ENCODE measurements at regions not wholly inside any gene's neighbourhood (a gene's known extent, or its start where the extent isn't known, plus 50 kb on each side); places are given as distances from the start of the nearest gene placed in this dataset.
"Not testable (repeated sequence)": the region's sequence is repeated elsewhere in the genome, so short reads cannot be mapped to it uniquely, and the experiment has no call there.

GRCh38 chrX:5702890-5703289, 525.8 kb downstream of the NLGN4X start:
- no peak for DNase-seq (ENCODE audit: low read depth in 2 of 2)

DNA sequence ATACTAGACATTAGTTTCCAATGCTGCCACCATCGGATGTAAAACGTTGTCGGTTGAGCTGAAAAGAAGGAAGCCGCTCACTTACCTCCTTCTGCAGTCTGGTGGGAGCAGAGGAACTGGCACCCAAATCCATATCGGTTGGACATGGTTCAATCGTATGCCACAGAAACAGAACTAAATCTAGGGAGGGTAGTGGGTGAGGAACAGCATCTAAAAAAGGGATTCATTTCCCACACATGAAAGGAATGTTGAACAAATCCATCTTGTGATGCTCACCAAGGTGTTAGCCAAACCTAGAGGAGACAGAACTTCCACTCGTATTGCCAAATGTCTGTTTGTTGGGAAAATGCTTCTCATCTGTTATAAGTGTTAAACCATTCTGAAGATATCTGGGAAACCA, 532.7 kb downstream of the NLGN4X start:
- no peak for DNase-seq (ENCODE audit: low read depth in 2 of 2)

DNA sequence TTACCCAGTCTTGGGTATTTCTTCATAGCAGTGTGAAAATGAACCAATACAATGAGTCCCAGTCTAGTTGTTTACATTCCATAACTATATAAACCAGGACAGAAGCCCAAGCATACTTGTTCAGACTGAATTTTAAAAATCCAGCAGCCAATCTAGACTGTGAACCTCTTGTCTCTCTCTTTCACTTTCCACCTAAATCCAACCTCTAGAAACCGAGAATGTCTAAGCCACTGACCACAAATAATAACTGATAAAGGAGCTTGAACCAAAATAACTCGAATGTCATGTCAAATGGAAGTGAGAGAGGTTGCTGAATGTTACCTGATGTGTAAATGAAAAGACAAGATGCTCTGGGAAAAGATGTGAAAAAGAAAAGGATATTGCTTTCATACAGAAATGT, 544.7 kb downstream of the NLGN4X start:
- no peak for DNase-seq (ENCODE audit: low read depth in 2 of 2)

GRCh38 chrX:5681159-5681558, 547.5 kb downstream of the NLGN4X start:
- no peak for DNase-seq (ENCODE audit: low read depth in 2 of 2)

- no peak for DNase-seq (ENCODE audit: low read depth in 2 of 2)
Measured at GRCh38 chrX:5674036-5674435, 554.6 kb downstream of the NLGN4X start.

DNA sequence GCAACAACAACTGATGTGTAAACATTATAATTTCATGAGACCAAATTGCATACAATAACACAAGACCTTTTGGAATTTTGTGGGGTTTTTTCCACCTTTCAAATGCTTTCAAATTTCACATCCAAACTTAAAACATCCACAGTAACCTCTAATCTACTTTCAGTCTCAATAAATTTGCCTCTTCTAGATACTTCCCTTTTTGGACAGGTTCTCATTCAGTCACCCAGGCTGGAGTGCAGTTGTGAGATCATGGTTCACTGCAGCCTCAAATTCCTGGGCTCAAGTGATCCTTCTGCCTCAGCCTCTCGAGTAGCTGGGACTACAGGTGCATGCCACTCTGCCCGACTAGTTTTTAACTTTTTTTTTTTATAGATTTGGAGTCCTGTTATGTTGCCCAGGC, 556.6 kb downstream of the NLGN4X start:
- no peak for DNase-seq (ENCODE audit: low read depth in 2 of 2)

DNA sequence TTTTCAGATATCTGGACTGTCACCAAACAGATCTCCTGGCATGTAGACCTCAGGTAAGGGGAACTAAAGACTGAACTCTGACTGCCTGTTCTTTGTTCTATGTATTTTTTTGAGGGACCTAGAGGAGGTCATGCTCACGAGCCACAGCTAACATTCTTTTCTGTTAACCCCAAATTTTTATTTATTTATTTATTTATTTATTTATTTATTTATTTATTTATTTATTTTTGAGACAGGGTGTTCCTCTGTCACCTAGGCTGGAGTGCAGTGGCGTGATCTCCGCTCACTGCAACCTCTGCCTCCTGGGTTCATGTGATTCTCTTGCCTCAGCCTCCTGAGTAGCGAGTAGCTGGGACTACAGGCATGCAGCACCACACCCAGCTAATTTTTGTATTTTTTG, 562.0 kb downstream of the NLGN4X start:
- not testable (repeated sequence) for DNase-seq (ENCODE audit: low read depth in 2 of 2)

DNA sequence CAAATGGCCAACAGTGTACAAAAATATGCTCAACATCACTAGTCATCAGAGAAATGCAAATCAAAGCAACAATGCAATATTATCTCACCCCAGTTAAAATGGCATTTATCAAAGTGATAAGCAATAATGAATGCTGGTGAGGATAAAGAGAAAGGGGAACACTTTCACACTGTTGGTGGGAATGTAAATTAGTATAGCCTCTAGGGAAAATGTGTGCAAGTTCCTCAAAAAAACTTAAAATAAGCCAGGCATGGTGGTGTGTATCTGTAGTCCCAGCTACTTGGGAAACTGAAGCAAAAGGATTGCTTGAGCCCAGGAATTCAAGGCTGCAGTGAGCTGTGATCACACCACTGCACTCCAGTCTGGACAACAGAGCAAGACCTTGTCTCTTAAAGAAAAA, 572.1 kb downstream of the NLGN4X start:
- DNase-seq (ENCODE audit: low read depth in 2 of 2), result no peak

DNA sequence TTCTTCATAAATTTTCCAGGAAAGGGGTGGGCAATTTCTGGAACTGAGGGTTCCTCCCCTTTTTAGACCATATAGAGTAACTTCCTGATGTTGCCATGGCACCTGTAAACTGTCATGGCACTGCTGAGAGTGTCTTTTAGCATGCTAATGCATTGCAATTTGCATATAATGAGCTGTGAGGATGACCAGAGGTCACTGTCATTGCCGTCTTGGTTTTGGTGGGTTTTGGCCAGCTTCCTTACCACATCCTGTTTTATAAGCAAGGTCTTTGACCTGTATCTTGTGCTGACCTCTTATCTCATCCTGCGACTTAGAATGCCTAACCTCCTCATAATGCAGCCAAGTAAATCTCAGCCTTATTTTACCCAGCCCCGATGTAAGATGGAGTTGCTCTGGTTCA, 577.8 kb downstream of the NLGN4X start:
- DNase-seq (ENCODE audit: low read depth in 2 of 2), result no peak

GRCh38 chrX:5648941-5649568, 579.6 kb downstream of the NLGN4X start:
- DNase-seq (ENCODE audit: low read depth in 2 of 2), result no peak

- DNase-seq (ENCODE audit: low read depth in 2 of 2), result no peak
Measured at GRCh38 chrX:5646818-5647217, 581.8 kb downstream of the NLGN4X start.

DNA sequence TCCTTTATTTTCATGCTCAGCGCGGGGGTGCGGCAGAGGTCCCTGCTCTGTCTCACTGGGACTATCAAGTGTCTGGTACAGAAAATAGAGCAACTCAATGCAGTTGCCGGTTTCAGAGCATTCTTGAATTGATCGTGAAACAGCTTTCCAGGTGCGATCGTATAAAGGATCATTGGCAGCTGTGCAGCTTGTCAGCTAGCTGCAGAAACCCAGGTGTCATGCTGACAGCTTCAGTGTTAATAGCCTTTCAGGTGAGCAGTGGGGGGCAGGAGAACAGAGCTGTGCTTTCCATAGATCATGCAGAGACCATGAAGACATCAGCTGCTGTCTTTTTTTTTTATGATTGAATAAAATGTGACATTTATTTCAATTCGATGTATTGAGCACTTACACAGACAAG, 583.9 kb downstream of the NLGN4X start:
- no peak for DNase-seq (ENCODE audit: low read depth in 2 of 2)

GRCh38 chrX:5640071-5640470, 588.6 kb downstream of the NLGN4X start:
- DNase-seq (ENCODE audit: low read depth in 2 of 2), result no peak

DNA sequence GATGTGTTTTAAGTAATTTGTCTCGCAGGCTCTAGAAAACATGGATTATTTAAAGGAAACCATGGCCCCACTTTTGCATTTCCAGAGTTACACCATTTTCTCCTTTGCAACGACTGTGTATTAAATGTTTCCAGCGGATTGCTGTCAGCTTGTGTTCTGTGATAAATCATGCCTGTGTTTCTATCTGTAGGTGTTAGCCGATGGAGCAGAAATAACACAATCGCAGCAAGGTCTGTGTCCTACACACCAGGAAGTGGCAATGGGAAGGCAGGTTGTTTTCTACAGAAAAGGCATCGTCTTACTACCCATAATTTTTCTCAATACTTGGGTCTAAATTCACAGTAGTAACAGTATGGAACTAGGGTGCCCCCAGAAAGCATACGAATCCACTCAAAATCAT, 590.1 kb downstream of the NLGN4X start:
- DNase-seq (ENCODE audit: low read depth in 2 of 2), result no peak

GRCh38 chrX:5632887-5633286, 595.8 kb downstream of the NLGN4X start:
- DNase-seq (ENCODE audit: low read depth in 2 of 2), result no peak

DNA sequence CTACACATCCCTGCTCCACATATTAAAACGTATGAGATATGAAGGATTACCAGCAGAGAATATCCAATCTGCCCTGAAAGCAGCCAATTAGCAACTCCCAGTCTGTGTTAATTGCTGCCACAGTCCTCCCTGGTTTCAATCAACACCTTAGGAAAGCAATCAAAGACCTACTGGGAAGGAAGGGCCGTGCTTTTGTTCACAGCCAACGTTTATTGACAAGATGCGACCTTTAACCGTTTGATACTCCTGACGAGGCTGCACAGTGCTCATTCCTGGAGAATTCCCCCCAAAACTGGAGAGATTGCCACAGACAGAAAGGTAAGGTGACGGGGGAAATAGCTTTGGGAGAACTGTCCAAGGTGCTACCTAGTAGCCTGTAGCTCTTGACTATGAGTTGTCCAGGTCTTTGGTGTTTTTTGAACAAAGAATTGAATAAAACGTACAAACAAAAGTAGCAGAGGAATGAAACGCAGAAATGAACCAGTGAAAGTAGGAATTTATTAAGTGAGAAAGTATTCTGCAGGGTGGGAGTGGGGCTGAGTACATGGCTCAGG, 596.5 kb downstream of the NLGN4X start:
- no peak for DNase-seq (ENCODE audit: low read depth in 2 of 2)

GRCh38 chrX:5617666-5618065, 611.0 kb downstream of the NLGN4X start:
- DNase-seq (ENCODE audit: low read depth in 2 of 2), result no peak

- no peak for DNase-seq (ENCODE audit: low read depth in 2 of 2)
Measured at GRCh38 chrX:5595570-5595969, 633.1 kb downstream of the NLGN4X start.

- no peak for DNase-seq (ENCODE audit: low read depth in 2 of 2)
Measured at GRCh38 chrX:5586726-5587125, 641.9 kb downstream of the NLGN4X start.

GRCh38 chrX:5575407-5575806, 653.3 kb downstream of the NLGN4X start:
- no peak for DNase-seq (ENCODE audit: low read depth in 2 of 2)

GRCh38 chrX:5568934-5569333, 659.7 kb downstream of the NLGN4X start:
- DNase-seq (ENCODE audit: low read depth in 2 of 2), result no peak

DNA sequence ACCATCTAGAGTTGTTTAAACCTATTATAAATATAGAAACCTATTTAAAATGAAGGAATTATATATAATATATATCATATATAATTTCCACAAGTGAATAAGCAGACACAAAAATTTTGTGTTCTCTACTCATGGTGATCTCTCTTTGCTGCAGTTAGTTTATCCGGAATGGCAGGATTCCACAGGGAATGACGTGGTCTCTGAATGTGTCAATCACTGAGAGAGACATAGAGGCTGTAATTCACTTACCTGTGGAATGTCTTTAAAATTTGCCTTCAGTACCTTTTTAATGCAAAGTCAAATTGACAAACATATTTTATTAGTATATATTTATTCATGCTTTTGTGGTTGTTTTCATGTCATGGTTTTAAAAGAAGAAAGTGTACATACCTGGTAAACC, 669.3 kb downstream of the NLGN4X start:
- no peak for DNase-seq (ENCODE audit: low read depth in 2 of 2)

GRCh38 chrX:5549512-5549911, 679.2 kb downstream of the NLGN4X start:
- no peak for DNase-seq (ENCODE audit: low read depth in 2 of 2)

GRCh38 chrX:5537098-5537497, 691.6 kb downstream of the NLGN4X start:
- DNase-seq (ENCODE audit: low read depth in 2 of 2), result no peak
